ENCODE measurements at regions not wholly inside any gene's neighbourhood (a gene's known extent, or its start where the extent isn't known, plus 50 kb on each side); places are given as distances from the start of the nearest gene placed in this dataset.

GRCh38 chr3:88628901-88629300 is 478.5 kb upstream of the EPHA3 start (continued):
- TF ChIP-seq ZBTB4 (CRISPR knock-in tag; IDR thresholded peaks at IDR 0.05): no peak
- no peak for TF ChIP-seq MXI1 (IDR thresholded peaks at IDR 0.05; ENCODE audit: low read depth, low read length)
- no peak for TF ChIP-seq MTA3 (IDR thresholded peaks at IDR 0.05; ENCODE audit: borderline replicate concordance, low read length)
- no peak for TF ChIP-seq LARP7 (IDR thresholded peaks at IDR 0.05)
- no peak for TF ChIP-seq MEF2B (IDR thresholded peaks at IDR 0.05; ENCODE audit: partially characterized antibody, poor library complexity, severe bottlenecking)
- no peak for TF ChIP-seq POLR2AphosphoS5 (IDR thresholded peaks at IDR 0.05; ENCODE audit: low read length)
- no peak for TF ChIP-seq EED (IDR thresholded peaks at IDR 0.05; ENCODE audit: low read depth)
- no peak for TF ChIP-seq EGR1 (IDR thresholded peaks at IDR 0.05; ENCODE audit: borderline replicate concordance in 1 of 2, low read depth in 2 of 2, low read length in 2 of 2)
- no peak for TF ChIP-seq BRCA1 (IDR thresholded peaks at IDR 0.05; ENCODE audit: low read depth, low read length)
- TF ChIP-seq NFYA (IDR thresholded peaks at IDR 0.05; ENCODE audit: borderline replicate concordance, low read depth, low read length): no peak
- TF ChIP-seq BCLAF1 (IDR thresholded peaks at IDR 0.05): no peak

Data from GM12878 (cell line).